WTC11 (cell line): ENCODE measurements at regions not wholly inside any gene's neighbourhood (a gene's known extent, or its start where the extent isn't known, plus 50 kb on each side); places are given as distances from the start of the nearest gene placed in this dataset.

Experiments
- ATAC-seq: fragments of 200-7000 bp; cut with Tn5 transposase; 2 replicates; pipeline ENCODE4 v1.10.0; 2021; ENCODE audit warnings: mild to moderate bottlenecking, moderate library complexity
- CTCF ChIA-PET: fragments of 300-600 bp; sonication (Branson Sonifier 250); formaldehyde crosslinking; loops from one replicate; lab custom pipeline; 2021; ENCODE audit warnings: antibody characterized with exemption; lab: Charles Lee
- POLR2A ChIA-PET: fragments of 350-600 bp; sonication (Branson Sonifier 250); formaldehyde crosslinking; loops from one replicate; lab custom pipeline; 2021; ENCODE audit warnings: antibody characterized with exemption; lab: Charles Lee
- DNase-seq: peaks from one replicate; pipeline ENCODE4 v3.0.0; 2021; ENCODE audit warnings: low spot score
- H3K27ac Mint-ChIP-seq: 2 replicates; pipeline ENCODE4 v1.8.0; 2021; ENCODE audit warnings: mixed read lengths
- H3K27me3 Mint-ChIP-seq: 2 replicates; pipeline ENCODE4 v1.8.0; 2021; ENCODE audit warnings: low read depth, mild to moderate bottlenecking, moderate library complexity, mixed read lengths
- H3K36me3 Mint-ChIP-seq: 2 replicates; pipeline ENCODE4 v1.8.0; 2021; ENCODE audit warnings: mixed read lengths
- H3K4me1 Mint-ChIP-seq: 2 replicates; pipeline ENCODE4 v1.8.0; 2022; ENCODE audit warnings: mixed read lengths
- H3K4me3 Mint-ChIP-seq: 2 replicates; pipeline ENCODE4 v1.8.0; 2021; ENCODE audit warnings: mild to moderate bottlenecking, moderate library complexity, mixed read lengths
- H3K9me3 Mint-ChIP-seq: 2 replicates; pipeline ENCODE4 v1.8.0; 2021; ENCODE audit warnings: mixed read lengths
- ATF1 ChIP-seq: sonication (generic); formaldehyde crosslinking; IDR thresholded peaks from 2 replicates; pipeline ENCODE4 v1.8.1; 2023; ENCODE audit warnings: mild to moderate bottlenecking, moderate library complexity, missing genetic modification reagents
- EMX1 ChIP-seq: fragments of 250-450 bp; sonication (Bioruptor Pico); IDR thresholded peaks from 2 replicates; pipeline ENCODE4 v1.8.0; 2021; ENCODE audit warnings: mild to moderate bottlenecking
- FOXK1 ChIP-seq: sonication (generic); formaldehyde crosslinking; IDR thresholded peaks from 2 replicates; pipeline ENCODE4 v1.8.0; 2022; ENCODE audit warnings: mild to moderate bottlenecking, moderate library complexity, missing genetic modification reagents
- JUN ChIP-seq: sonication (generic); formaldehyde crosslinking; IDR thresholded peaks from 2 replicates; pipeline ENCODE4 v1.8.0; 2023; ENCODE audit warnings: mild to moderate bottlenecking, missing genetic modification reagents
- NFYB ChIP-seq: sonication (generic); formaldehyde crosslinking; conservative IDR thresholded peaks from 2 replicates; pipeline ENCODE4 v1.8.0; 2022; ENCODE audit warnings: low read depth, missing genetic modification reagents
- NR1H2 ChIP-seq: sonication (generic); formaldehyde crosslinking; IDR thresholded peaks from 2 replicates; pipeline ENCODE4 v1.9.0; 2021; ENCODE audit warnings: mild to moderate bottlenecking, moderate library complexity, missing genetic modification reagents
- NR3C1 ChIP-seq: sonication (generic); formaldehyde crosslinking; conservative IDR thresholded peaks from 2 replicates; pipeline ENCODE4 v1.8.1; 2023; ENCODE audit warnings: low read depth, mild to moderate bottlenecking, missing genetic modification reagents
- TEAD4 ChIP-seq: sonication (generic); formaldehyde crosslinking; IDR thresholded peaks from 2 replicates; pipeline ENCODE4 v1.8.0; 2022; ENCODE audit warnings: mild to moderate bottlenecking, missing genetic modification reagents
- ZNF219 ChIP-seq: sonication (generic); formaldehyde crosslinking; IDR thresholded peaks from 2 replicates; pipeline ENCODE4 v1.8.0; 2023; ENCODE audit warnings: missing genetic modification reagents, mild to moderate bottlenecking, borderline replicate concordance
- ZNF232 ChIP-seq: sonication (generic); formaldehyde crosslinking; IDR thresholded peaks from 2 replicates; pipeline ENCODE4 v1.8.0; 2022; ENCODE audit warnings: mild to moderate bottlenecking, missing genetic modification reagents
- ZNF263 ChIP-seq: sonication (generic); formaldehyde crosslinking; IDR thresholded peaks from 2 replicates; pipeline ENCODE4 v1.8.1; 2022; ENCODE audit warnings: low read depth, mild to moderate bottlenecking, moderate library complexity, missing genetic modification reagents
- ZNF317 ChIP-seq: sonication (generic); formaldehyde crosslinking; IDR thresholded peaks from 2 replicates; pipeline ENCODE4 v1.8.1; 2023; ENCODE audit warnings: low read depth, mild to moderate bottlenecking, moderate library complexity, missing genetic modification reagents, borderline replicate concordance
- ZNF671 ChIP-seq: fragments of 250-450 bp; sonication (Bioruptor Pico); IDR thresholded peaks from 2 replicates; pipeline ENCODE4 v1.8.0; 2021; ENCODE audit warnings: mild to moderate bottlenecking
- TF ChIP-seq, protein P1 (sequence below): fragments of 250-450 bp; sonication (Bioruptor Pico); IDR thresholded peaks from 2 replicates; pipeline ENCODE4 v1.9.0; 2021; ENCODE audit warnings: mild to moderate bottlenecking
- TF ChIP-seq, protein P2 (sequence below): sonication (generic); formaldehyde crosslinking; IDR thresholded peaks from 2 replicates; pipeline ENCODE4 v1.8.1; 2022; ENCODE audit warnings: low read depth, mild to moderate bottlenecking, moderate library complexity, missing genetic modification reagents, borderline replicate concordance
- TF ChIP-seq, protein P3 (sequence below): sonication (generic); formaldehyde crosslinking; IDR thresholded peaks from 2 replicates; pipeline ENCODE4 v1.8.0; 2023; ENCODE audit warnings: mild to moderate bottlenecking, missing genetic modification reagents
- TF ChIP-seq, protein P4 (sequence below): sonication (generic); formaldehyde crosslinking; IDR thresholded peaks from 2 replicates; pipeline ENCODE4 v1.8.0; 2022; ENCODE audit warnings: mild to moderate bottlenecking, missing genetic modification reagents
- TF ChIP-seq, protein P5 (sequence below): sonication (generic); formaldehyde crosslinking; IDR thresholded peaks from 2 replicates; pipeline ENCODE4 v1.8.0; 2022; ENCODE audit warnings: missing genetic modification reagents
- TF ChIP-seq, protein P6 (sequence below): sonication (generic); formaldehyde crosslinking; IDR thresholded peaks from 2 replicates; pipeline ENCODE4 v1.8.1; 2022; ENCODE audit warnings: mild to moderate bottlenecking, moderate library complexity, missing genetic modification reagents

DNA sequence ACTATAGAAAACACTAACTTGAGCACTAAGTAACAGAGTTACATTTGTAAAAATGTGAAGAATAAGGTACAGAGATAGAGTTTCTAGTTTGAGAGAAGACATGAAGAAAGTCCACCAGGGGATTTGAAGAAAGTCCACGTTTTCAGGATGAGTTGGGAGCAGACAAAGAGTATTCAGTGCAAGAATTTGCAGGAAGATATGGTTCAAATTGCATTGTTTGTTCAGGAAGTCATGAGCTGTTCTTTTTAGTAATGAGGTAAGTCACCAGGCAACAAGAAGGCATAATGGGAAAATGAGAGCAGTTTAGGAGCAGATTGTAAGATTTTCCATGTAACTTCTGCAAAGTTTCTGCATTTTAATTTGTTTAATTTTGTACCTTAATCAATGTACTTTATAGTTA is 618.0 kb downstream of the DACH1 start (continued):
- TF ChIP-seq NR1H2 (no peak), NR3C1 (CRISPR knock-in tag) (no peak), TEAD4 (CRISPR knock-in tag) (no peak)
- TF ChIP-seq, protein P1, sequence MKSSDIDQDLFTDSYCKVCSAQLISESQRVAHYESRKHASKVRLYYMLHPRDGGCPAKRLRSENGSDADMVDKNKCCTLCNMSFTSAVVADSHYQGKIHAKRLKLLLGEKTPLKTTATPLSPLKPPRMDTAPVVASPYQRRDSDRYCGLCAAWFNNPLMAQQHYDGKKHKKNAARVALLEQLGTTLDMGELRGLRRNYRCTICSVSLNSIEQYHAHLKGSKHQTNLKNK (CRISPR knock-in tag) = no peak

DNA sequence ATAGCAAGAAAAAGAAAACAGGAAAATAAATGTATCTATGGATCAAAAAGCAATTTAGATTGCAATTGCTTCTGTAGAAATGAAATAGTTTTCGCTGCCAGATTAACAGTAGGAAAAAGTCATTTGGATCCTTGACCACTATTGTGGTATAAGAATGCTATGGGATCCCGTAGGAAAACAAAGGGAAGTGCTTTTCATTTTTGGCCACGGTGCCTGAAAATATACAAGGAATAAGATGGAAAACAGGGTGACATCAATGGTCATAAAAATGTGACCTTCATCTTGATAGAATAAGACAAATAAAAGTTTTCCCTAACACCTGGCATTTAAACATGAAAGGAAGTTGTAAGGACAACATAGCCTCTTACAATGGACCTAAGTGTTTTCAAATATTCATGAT is 622.8 kb downstream of the DACH1 start:
- Mint-ChIP-seq H3K4me3 (no peak overlapping the region), H3K27me3 (no peaks in the 10 kb centered on the region), H3K36me3 (no peaks in the 10 kb centered on the region), H3K9me3 (no peaks in the 10 kb centered on the region), H3K4me1 (peaks cover 7% of the 10 kb centered on the region), H3K27ac (no peak overlapping the region)
- no peak for TF ChIP-seq ZNF317 (CRISPR knock-in tag)
- no peak for TF ChIP-seq NFYB
- no peak for TF ChIP-seq FOXK1 (CRISPR knock-in tag)
- TF ChIP-seq, protein P2, sequence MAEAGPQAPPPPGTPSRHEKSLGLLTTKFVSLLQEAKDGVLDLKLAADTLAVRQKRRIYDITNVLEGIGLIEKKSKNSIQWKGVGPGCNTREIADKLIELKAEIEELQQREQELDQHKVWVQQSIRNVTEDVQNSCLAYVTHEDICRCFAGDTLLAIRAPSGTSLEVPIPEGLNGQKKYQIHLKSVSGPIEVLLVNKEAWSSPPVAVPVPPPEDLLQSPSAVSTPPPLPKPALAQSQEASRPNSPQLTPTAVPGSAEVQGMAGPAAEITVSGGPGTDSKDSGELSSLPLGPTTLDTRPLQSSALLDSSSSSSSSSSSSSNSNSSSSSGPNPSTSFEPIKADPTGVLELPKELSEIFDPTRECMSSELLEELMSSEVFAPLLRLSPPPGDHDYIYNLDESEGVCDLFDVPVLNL (CRISPR knock-in tag) = no peak
- TF ChIP-seq ZNF219 (CRISPR knock-in tag) = no peak
- TF ChIP-seq, protein P1 (CRISPR knock-in tag) = no peak
- TF ChIP-seq, protein P3, sequence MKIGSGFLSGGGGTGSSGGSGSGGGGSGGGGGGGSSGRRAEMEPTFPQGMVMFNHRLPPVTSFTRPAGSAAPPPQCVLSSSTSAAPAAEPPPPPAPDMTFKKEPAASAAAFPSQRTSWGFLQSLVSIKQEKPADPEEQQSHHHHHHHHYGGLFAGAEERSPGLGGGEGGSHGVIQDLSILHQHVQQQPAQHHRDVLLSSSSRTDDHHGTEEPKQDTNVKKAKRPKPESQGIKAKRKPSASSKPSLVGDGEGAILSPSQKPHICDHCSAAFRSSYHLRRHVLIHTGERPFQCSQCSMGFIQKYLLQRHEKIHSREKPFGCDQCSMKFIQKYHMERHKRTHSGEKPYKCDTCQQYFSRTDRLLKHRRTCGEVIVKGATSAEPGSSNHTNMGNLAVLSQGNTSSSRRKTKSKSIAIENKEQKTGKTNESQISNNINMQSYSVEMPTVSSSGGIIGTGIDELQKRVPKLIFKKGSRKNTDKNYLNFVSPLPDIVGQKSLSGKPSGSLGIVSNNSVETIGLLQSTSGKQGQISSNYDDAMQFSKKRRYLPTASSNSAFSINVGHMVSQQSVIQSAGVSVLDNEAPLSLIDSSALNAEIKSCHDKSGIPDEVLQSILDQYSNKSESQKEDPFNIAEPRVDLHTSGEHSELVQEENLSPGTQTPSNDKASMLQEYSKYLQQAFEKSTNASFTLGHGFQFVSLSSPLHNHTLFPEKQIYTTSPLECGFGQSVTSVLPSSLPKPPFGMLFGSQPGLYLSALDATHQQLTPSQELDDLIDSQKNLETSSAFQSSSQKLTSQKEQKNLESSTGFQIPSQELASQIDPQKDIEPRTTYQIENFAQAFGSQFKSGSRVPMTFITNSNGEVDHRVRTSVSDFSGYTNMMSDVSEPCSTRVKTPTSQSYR (CRISPR knock-in tag) = no peak
- no peak for TF ChIP-seq ATF1 (CRISPR knock-in tag)
- TF ChIP-seq ZNF232 (CRISPR knock-in tag) = no peak
- TF ChIP-seq, protein P4, sequence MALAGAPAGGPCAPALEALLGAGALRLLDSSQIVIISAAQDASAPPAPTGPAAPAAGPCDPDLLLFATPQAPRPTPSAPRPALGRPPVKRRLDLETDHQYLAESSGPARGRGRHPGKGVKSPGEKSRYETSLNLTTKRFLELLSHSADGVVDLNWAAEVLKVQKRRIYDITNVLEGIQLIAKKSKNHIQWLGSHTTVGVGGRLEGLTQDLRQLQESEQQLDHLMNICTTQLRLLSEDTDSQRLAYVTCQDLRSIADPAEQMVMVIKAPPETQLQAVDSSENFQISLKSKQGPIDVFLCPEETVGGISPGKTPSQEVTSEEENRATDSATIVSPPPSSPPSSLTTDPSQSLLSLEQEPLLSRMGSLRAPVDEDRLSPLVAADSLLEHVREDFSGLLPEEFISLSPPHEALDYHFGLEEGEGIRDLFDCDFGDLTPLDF (CRISPR knock-in tag) = no peak
- TF ChIP-seq ZNF671 (CRISPR knock-in tag) = no peak
- TF ChIP-seq, protein P5, sequence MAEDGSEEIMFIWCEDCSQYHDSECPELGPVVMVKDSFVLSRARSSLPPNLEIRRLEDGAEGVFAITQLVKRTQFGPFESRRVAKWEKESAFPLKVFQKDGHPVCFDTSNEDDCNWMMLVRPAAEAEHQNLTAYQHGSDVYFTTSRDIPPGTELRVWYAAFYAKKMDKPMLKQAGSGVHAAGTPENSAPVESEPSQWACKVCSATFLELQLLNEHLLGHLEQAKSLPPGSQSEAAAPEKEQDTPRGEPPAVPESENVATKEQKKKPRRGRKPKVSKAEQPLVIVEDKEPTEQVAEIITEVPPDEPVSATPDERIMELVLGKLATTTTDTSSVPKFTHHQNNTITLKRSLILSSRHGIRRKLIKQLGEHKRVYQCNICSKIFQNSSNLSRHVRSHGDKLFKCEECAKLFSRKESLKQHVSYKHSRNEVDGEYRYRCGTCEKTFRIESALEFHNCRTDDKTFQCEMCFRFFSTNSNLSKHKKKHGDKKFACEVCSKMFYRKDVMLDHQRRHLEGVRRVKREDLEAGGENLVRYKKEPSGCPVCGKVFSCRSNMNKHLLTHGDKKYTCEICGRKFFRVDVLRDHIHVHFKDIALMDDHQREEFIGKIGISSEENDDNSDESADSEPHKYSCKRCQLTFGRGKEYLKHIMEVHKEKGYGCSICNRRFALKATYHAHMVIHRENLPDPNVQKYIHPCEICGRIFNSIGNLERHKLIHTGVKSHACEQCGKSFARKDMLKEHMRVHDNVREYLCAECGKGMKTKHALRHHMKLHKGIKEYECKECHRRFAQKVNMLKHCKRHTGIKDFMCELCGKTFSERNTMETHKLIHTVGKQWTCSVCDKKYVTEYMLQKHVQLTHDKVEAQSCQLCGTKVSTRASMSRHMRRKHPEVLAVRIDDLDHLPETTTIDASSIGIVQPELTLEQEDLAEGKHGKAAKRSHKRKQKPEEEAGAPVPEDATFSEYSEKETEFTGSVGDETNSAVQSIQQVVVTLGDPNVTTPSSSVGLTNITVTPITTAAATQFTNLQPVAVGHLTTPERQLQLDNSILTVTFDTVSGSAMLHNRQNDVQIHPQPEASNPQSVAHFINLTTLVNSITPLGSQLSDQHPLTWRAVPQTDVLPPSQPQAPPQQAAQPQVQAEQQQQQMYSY = no peak
- TF ChIP-seq EMX1 (CRISPR knock-in tag) = no peak
- no peak for TF ChIP-seq ZNF263 (CRISPR knock-in tag)
- TF ChIP-seq TEAD4 (CRISPR knock-in tag) = no peak
- no peak for TF ChIP-seq JUN (CRISPR knock-in tag)
- TF ChIP-seq, protein P6, sequence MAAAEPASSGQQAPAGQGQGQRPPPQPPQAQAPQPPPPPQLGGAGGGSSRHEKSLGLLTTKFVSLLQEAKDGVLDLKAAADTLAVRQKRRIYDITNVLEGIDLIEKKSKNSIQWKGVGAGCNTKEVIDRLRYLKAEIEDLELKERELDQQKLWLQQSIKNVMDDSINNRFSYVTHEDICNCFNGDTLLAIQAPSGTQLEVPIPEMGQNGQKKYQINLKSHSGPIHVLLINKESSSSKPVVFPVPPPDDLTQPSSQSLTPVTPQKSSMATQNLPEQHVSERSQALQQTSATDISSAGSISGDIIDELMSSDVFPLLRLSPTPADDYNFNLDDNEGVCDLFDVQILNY (CRISPR knock-in tag) = no peak
- no peak for ATAC-seq
- CTCF ChIA-PET = no interaction called here
- POLR2A ChIA-PET = no interaction called here
- DNase-seq = no peak
